ENCODE measurements at regions not wholly inside any gene's neighbourhood (a gene's known extent, or its start where the extent isn't known, plus 50 kb on each side); places are given as distances from the start of the nearest gene placed in this dataset.

DNA sequence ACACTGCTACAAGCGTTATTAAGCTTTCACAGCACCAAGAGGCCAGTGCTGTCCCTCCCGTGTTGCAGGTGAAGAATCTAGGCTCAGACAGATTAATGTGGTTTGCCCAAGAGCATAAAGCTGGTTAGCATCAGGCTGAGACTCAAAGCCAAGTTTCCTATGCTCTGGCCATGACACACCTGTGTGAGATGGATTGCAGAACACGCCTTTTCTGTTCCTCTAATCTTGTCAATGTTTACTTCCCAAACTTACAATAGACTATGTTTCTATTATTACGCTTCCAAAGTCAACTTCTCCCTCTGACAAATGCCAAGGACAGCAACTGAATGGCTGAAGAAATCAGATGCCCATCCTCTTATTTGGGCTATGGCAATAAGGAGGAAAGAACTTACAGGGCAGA lies 138.4 kb upstream of the SLIT3 start:
- Histone ChIP-seq H3K27me3 (ENCODE audit: insufficient read depth, low read length) (no peaks in the 10 kb centered on the region), H3K79me2 (ENCODE audit: insufficient read depth, low read length) (no peaks in the 10 kb centered on the region), H3K4me1 (ENCODE audit: insufficient read depth, low read length) (peaks cover 59% of the 10 kb centered on the region), H3K36me3 (ENCODE audit: insufficient read depth, low read length) (no peaks in the 10 kb centered on the region), H4K20me1 (ENCODE audit: insufficient read depth, low read length) (no peaks in the 10 kb centered on the region), H3K27ac (ENCODE audit: low read depth, low read length) (peak overlapping the region; percentile 28), H3K9me3 (ENCODE audit: low read depth, low read length) (no peaks in the 10 kb centered on the region), H3K4me2 (ENCODE audit: insufficient read depth, low read length) (no peak overlapping the region), H2AFZ (ENCODE audit: low read length) (no peak overlapping the region), H3K4me3 (ENCODE audit: insufficient read depth, low read length) (no peak overlapping the region)
- TF ChIP-seq, protein P1, sequence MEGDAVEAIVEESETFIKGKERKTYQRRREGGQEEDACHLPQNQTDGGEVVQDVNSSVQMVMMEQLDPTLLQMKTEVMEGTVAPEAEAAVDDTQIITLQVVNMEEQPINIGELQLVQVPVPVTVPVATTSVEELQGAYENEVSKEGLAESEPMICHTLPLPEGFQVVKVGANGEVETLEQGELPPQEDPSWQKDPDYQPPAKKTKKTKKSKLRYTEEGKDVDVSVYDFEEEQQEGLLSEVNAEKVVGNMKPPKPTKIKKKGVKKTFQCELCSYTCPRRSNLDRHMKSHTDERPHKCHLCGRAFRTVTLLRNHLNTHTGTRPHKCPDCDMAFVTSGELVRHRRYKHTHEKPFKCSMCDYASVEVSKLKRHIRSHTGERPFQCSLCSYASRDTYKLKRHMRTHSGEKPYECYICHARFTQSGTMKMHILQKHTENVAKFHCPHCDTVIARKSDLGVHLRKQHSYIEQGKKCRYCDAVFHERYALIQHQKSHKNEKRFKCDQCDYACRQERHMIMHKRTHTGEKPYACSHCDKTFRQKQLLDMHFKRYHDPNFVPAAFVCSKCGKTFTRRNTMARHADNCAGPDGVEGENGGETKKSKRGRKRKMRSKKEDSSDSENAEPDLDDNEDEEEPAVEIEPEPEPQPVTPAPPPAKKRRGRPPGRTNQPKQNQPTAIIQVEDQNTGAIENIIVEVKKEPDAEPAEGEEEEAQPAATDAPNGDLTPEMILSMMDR (IDR thresholded peaks at IDR 0.05; ENCODE audit: extremely low read depth, low read depth, low read length), result no peak
- DNase-seq (ENCODE audit: insufficient read length, low spot score, missing footprints), result no peak

DNA sequence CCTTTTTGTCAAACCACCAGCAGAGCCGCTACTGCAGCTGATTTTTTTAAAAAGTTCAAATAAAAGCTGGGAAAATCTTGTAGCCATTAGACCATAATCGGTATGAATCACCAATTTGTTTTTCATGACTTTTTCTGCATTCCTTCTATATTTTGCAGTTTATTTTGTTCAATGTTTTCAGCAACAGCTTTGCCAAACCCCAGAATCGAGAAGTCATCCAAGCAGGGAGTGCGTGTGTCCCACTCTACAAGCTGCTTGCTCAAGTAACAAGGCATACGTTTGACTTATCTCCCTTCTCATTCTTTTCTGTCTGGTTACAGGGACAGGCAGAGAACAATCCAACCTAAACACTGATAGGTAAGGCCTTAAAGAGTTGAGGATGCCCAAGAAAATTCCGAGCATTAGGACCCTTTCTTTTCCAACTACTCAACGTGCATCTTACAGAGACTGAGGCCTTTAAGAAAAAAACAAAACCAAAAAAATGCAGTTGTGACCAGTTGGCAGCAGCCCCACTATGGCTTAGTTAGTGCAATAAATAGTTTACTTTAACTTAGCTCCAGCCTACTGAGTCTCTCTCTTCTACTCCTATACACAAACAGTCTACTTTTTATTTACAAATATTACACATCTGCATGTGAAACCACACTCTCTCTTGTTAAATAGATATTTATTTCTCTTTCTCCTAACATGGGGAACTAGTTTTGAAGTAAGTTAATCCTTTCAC lies 134.7 kb upstream of the SLIT3 start:
- H3K79me2 ChIP-seq (ENCODE audit: insufficient read depth, low read length), result no peaks in the 10 kb centered on the region
- TF ChIP-seq, protein P1 (IDR thresholded peaks at IDR 0.05; ENCODE audit: extremely low read depth, low read depth, low read length), result no peak
- no peak for DNase-seq (ENCODE audit: insufficient read length, low spot score, missing footprints)
- peak overlapping the region; percentile 52 for H3K4me2 ChIP-seq (ENCODE audit: insufficient read depth, low read length)
- H3K4me3 ChIP-seq (ENCODE audit: insufficient read depth, low read length), result no peak overlapping the region
- H3K36me3 ChIP-seq (ENCODE audit: insufficient read depth, low read length), result no peaks in the 10 kb centered on the region
- H3K4me1 ChIP-seq (ENCODE audit: insufficient read depth, low read length), result peaks cover 48% of the 10 kb centered on the region
- no peaks in the 10 kb centered on the region for H4K20me1 ChIP-seq (ENCODE audit: insufficient read depth, low read length)
- H3K27me3 ChIP-seq (ENCODE audit: insufficient read depth, low read length), result no peaks in the 10 kb centered on the region
- peak overlapping the region; percentile 43 for H2AFZ ChIP-seq (ENCODE audit: low read length)
- no peaks in the 10 kb centered on the region for H3K9me3 ChIP-seq (ENCODE audit: low read depth, low read length)
- no peak overlapping the region for H3K27ac ChIP-seq (ENCODE audit: low read depth, low read length)

- no peaks in the 10 kb centered on the region for H3K27me3 ChIP-seq (ENCODE audit: insufficient read depth, low read length)
- no peak overlapping the region for H3K4me2 ChIP-seq (ENCODE audit: insufficient read depth, low read length)
- no peak overlapping the region for H3K4me3 ChIP-seq (ENCODE audit: insufficient read depth, low read length)
- no peaks in the 10 kb centered on the region for H4K20me1 ChIP-seq (ENCODE audit: insufficient read depth, low read length)
- H3K4me1 ChIP-seq (ENCODE audit: insufficient read depth, low read length), result peaks cover 35% of the 10 kb centered on the region
- H3K79me2 ChIP-seq (ENCODE audit: insufficient read depth, low read length), result no peaks in the 10 kb centered on the region
- TF ChIP-seq, protein P1 (IDR thresholded peaks at IDR 0.05; ENCODE audit: extremely low read depth, low read depth, low read length), result no peak
- H3K27ac ChIP-seq (ENCODE audit: low read depth, low read length), result no peak overlapping the region
- no peaks in the 10 kb centered on the region for H3K36me3 ChIP-seq (ENCODE audit: insufficient read depth, low read length)
- H3K9me3 ChIP-seq (ENCODE audit: low read depth, low read length), result no peaks in the 10 kb centered on the region
- no peak overlapping the region for H2AFZ ChIP-seq (ENCODE audit: low read length)
- DNase-seq (ENCODE audit: insufficient read length, low spot score, missing footprints), result no peak
Observed at GRCh38 chr5:169433221-169433651, 132.3 kb upstream of the SLIT3 start.

DNA sequence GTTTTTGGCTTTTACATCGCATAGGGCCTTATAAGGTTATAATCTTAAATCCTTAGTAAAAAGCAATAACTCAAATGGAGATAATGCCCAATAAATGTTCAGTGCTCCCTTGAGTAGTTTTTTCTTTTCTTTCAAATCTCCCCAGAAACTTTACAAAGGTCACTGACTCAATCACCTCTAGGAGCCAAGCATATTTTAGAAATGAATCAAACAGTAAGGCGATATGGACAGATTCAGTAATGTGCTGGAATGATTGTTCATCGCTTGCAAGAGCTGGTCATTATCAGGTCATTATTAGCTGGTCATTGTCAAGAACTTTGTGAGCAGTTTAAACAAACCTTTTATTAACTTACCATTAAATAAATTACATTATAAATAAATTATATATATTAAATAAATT lies 130.4 kb upstream of the SLIT3 start:
- Histone ChIP-seq H3K27me3 (ENCODE audit: insufficient read depth, low read length) (no peaks in the 10 kb centered on the region), H3K36me3 (ENCODE audit: insufficient read depth, low read length) (no peaks in the 10 kb centered on the region), H4K20me1 (ENCODE audit: insufficient read depth, low read length) (no peaks in the 10 kb centered on the region), H3K79me2 (ENCODE audit: insufficient read depth, low read length) (no peaks in the 10 kb centered on the region), H3K4me1 (ENCODE audit: insufficient read depth, low read length) (peaks cover 27% of the 10 kb centered on the region), H3K4me3 (ENCODE audit: insufficient read depth, low read length) (no peak overlapping the region), H3K9me3 (ENCODE audit: low read depth, low read length) (no peaks in the 10 kb centered on the region), H3K4me2 (ENCODE audit: insufficient read depth, low read length) (no peak overlapping the region), H3K27ac (ENCODE audit: low read depth, low read length) (no peak overlapping the region), H2AFZ (ENCODE audit: low read length) (no peak overlapping the region)
- TF ChIP-seq, protein P1 (IDR thresholded peaks at IDR 0.05; ENCODE audit: extremely low read depth, low read depth, low read length), result no peak
- DNase-seq (ENCODE audit: insufficient read length, low spot score, missing footprints), result no peak
